ENCODE measurements at regions not wholly inside any gene's neighbourhood (a gene's known extent, or its start where the extent isn't known, plus 50 kb on each side); places are given as distances from the start of the nearest gene placed in this dataset.
"Not testable (repeated sequence)": the region's sequence is repeated elsewhere in the genome, so short reads cannot be mapped to it uniquely, and the experiment has no call there.

- Histone ChIP-seq H3K27ac (no peak overlapping the region), H3K4me3 (no peak overlapping the region)
Measured at GRCh38 chr4:23135792-23136645, 443.3 kb downstream of the GBA3 start.

- no peak overlapping the region for H3K4me3 ChIP-seq
- H3K27ac ChIP-seq: no peak overlapping the region
Measured at GRCh38 chr4:23134331-23134730, 441.6 kb downstream of the GBA3 start.

GRCh38 chr4:23130845-23131244, 438.1 kb downstream of the GBA3 start:
- Histone ChIP-seq H3K27ac (no peak overlapping the region), H3K4me3 (no peak overlapping the region)

GRCh38 chr4:23125118-23125517, 432.4 kb downstream of the GBA3 start:
- Histone ChIP-seq H3K4me3 (no peak overlapping the region), H3K27ac (no peak overlapping the region)

GRCh38 chr4:23122666-23123400, 430.1 kb downstream of the GBA3 start:
- H3K27ac ChIP-seq: no peak overlapping the region
- no peak overlapping the region for H3K4me3 ChIP-seq

GRCh38 chr4:23120374-23120773, 427.6 kb downstream of the GBA3 start:
- Histone ChIP-seq H3K27ac (no peak overlapping the region), H3K4me3 (no peak overlapping the region)

GRCh38 chr4:23117826-23118225, 425.1 kb downstream of the GBA3 start:
- H3K4me3 ChIP-seq: no peak overlapping the region

GRCh38 chr4:23114538-23114937, 421.8 kb downstream of the GBA3 start:
- no peak overlapping the region for H3K4me3 ChIP-seq

More at GRCh38 chr4:23117826-23118225, 425.1 kb downstream of the GBA3 start:
- H3K27ac ChIP-seq: no peak overlapping the region

GRCh38 chr4:23113104-23113503, 420.4 kb downstream of the GBA3 start:
- H3K4me3 ChIP-seq: no peak overlapping the region
- H3K27ac ChIP-seq: no peak overlapping the region

More at GRCh38 chr4:23114538-23114937, 421.8 kb downstream of the GBA3 start:
- H3K27ac ChIP-seq: no peak overlapping the region

- H3K27ac ChIP-seq: no peak overlapping the region
- H3K4me3 ChIP-seq: no peak overlapping the region
Measured at GRCh38 chr4:23106516-23106915, 413.8 kb downstream of the GBA3 start.

- H3K27ac ChIP-seq: no peak overlapping the region
Measured at GRCh38 chr4:23105759-23106370, 413.1 kb downstream of the GBA3 start.

GRCh38 chr4:23097251-23097650, 404.5 kb downstream of the GBA3 start:
- no peak overlapping the region for H3K4me3 ChIP-seq
- H3K27ac ChIP-seq: no peak overlapping the region

More at GRCh38 chr4:23105759-23106370, 413.1 kb downstream of the GBA3 start:
- no peak overlapping the region for H3K4me3 ChIP-seq

GRCh38 chr4:23091711-23092110, 399.0 kb downstream of the GBA3 start:
- no peak overlapping the region for H3K27ac ChIP-seq
- no peak overlapping the region for H3K4me3 ChIP-seq

GRCh38 chr4:23085249-23085568, 392.5 kb downstream of the GBA3 start:
- H3K27ac ChIP-seq: no peak overlapping the region
- H3K4me3 ChIP-seq: no peak overlapping the region

GRCh38 chr4:23084559-23085248, 392.0 kb downstream of the GBA3 start:
- Histone ChIP-seq H3K27ac (no peak overlapping the region), H3K4me3 (no peak overlapping the region)

- no peak overlapping the region for H3K27ac ChIP-seq
- H3K4me3 ChIP-seq: no peak overlapping the region
Measured at GRCh38 chr4:23083391-23083790, 390.7 kb downstream of the GBA3 start.

GRCh38 chr4:23080171-23080570, 387.4 kb downstream of the GBA3 start:
- H3K4me3 ChIP-seq, H3K27ac ChIP-seq: not testable (repeated sequence)

- Histone ChIP-seq H3K4me3 (no peak overlapping the region), H3K27ac (no peak overlapping the region)
Measured at GRCh38 chr4:23070848-23071570, 378.3 kb downstream of the GBA3 start.

- no peak overlapping the region for H3K27ac ChIP-seq
- H3K4me3 ChIP-seq: no peak overlapping the region
Measured at GRCh38 chr4:23068756-23069155, 376.0 kb downstream of the GBA3 start.

- Histone ChIP-seq H3K27ac (no peak overlapping the region), H3K4me3 (no peak overlapping the region)
Measured at GRCh38 chr4:23068287-23068686, 375.6 kb downstream of the GBA3 start.
